ENCODE measurements at regions not wholly inside any gene's neighbourhood (a gene's known extent, or its start where the extent isn't known, plus 50 kb on each side); places are given as distances from the start of the nearest gene placed in this dataset.

DNA sequence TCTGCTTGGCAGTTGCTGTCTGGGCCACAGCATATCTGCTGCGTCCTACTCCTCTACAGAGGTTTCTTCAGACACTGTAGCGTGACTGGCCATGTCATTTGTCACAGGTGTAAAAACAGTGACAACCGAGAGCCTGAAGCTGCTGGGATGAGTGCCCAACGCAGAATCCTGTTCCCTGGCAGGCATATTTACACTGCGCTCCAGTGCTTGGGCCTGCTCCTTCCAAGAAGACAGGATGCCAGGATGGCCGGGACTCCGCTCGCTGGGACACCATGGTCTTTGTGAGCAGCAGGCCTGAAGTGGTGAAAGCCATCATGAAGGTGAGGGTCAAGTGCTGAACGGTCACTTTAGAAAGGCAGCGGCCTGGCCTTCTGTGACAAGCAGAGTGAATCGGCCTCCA lies 171.4 kb downstream of the EMP1 start:
- TF ChIP-seq, protein P1, sequence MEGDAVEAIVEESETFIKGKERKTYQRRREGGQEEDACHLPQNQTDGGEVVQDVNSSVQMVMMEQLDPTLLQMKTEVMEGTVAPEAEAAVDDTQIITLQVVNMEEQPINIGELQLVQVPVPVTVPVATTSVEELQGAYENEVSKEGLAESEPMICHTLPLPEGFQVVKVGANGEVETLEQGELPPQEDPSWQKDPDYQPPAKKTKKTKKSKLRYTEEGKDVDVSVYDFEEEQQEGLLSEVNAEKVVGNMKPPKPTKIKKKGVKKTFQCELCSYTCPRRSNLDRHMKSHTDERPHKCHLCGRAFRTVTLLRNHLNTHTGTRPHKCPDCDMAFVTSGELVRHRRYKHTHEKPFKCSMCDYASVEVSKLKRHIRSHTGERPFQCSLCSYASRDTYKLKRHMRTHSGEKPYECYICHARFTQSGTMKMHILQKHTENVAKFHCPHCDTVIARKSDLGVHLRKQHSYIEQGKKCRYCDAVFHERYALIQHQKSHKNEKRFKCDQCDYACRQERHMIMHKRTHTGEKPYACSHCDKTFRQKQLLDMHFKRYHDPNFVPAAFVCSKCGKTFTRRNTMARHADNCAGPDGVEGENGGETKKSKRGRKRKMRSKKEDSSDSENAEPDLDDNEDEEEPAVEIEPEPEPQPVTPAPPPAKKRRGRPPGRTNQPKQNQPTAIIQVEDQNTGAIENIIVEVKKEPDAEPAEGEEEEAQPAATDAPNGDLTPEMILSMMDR (IDR thresholded peaks at IDR 0.05): no peak
- TF ChIP-seq POLR2A (IDR thresholded peaks at IDR 0.05) (no peak), EP300 (IDR thresholded peaks at IDR 0.05) (no peak), POLR2AphosphoS5 (IDR thresholded peaks at IDR 0.05) (no peak)
